OCI-LY1 (cell line): ENCODE measurements at regions not wholly inside any gene's neighbourhood (a gene's known extent, or its start where the extent isn't known, plus 50 kb on each side); places are given as distances from the start of the nearest gene placed in this dataset.

ENCODE experiments used
- EZH2 ChIP-seq: fragments of 200-600 bp; sonication (generic), shearing (Covaris generic); IDR thresholded peaks from 2 replicates; pipeline ENCODE4 v1.8.0; 2017; ENCODE audit warnings: borderline replicate concordance, mixed run types, mild to moderate bottlenecking, antibody characterized with exemption, low read length, moderate library complexity, mixed read lengths
- TF ChIP-seq, protein P1 (sequence below): fragments of 200-600 bp; sonication (generic), shearing (Covaris generic); IDR thresholded peaks from 2 replicates; pipeline ENCODE4 v1.5.1; 2017; ENCODE audit warnings: mild to moderate bottlenecking, antibody characterized with exemption, low read length, moderate library complexity, mixed read lengths

DNA sequence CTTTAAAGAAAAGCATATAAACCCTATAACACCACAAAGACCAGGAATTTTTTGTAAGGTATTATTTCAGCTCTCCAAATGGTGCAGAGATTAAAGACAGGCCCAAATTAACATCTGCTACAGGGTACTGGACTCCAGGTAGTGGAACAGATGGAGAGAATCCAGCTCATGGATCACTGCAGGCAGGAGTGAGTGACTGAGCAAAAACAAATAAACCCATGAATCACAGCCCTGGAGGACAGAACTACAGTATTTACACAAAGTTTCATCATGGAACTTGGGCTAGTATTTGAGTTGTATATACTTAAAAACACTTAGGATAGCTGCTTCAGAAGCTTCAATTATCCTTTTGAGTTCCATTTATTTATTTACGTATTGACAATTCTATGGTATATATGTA lies 132.8 kb upstream of the SPRY2 start:
- TF ChIP-seq, protein P1, sequence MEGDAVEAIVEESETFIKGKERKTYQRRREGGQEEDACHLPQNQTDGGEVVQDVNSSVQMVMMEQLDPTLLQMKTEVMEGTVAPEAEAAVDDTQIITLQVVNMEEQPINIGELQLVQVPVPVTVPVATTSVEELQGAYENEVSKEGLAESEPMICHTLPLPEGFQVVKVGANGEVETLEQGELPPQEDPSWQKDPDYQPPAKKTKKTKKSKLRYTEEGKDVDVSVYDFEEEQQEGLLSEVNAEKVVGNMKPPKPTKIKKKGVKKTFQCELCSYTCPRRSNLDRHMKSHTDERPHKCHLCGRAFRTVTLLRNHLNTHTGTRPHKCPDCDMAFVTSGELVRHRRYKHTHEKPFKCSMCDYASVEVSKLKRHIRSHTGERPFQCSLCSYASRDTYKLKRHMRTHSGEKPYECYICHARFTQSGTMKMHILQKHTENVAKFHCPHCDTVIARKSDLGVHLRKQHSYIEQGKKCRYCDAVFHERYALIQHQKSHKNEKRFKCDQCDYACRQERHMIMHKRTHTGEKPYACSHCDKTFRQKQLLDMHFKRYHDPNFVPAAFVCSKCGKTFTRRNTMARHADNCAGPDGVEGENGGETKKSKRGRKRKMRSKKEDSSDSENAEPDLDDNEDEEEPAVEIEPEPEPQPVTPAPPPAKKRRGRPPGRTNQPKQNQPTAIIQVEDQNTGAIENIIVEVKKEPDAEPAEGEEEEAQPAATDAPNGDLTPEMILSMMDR, result no peak
- no peak for TF ChIP-seq EZH2
